GM18502 (cell line): ENCODE measurements at regions not wholly inside any gene's neighbourhood (a gene's known extent, or its start where the extent isn't known, plus 50 kb on each side); places are given as distances from the start of the nearest gene placed in this dataset.
"Not testable (repeated sequence)": the region's sequence is repeated elsewhere in the genome, so short reads cannot be mapped to it uniquely, and the experiment has no call there.

Source experiments
- ATAC-seq: cut with Tn5 transposase; IDR thresholded peaks from one replicate; pipeline ENCODE4 v1.9.1; 2021; ENCODE audit warnings: mild to moderate bottlenecking; ENCODE audit not compliant: unreplicated experiment, poor library complexity

GRCh38 chr7:24039991-24040624, 243.9 kb upstream of the NPY start:
- ATAC-seq: no peak

DNA sequence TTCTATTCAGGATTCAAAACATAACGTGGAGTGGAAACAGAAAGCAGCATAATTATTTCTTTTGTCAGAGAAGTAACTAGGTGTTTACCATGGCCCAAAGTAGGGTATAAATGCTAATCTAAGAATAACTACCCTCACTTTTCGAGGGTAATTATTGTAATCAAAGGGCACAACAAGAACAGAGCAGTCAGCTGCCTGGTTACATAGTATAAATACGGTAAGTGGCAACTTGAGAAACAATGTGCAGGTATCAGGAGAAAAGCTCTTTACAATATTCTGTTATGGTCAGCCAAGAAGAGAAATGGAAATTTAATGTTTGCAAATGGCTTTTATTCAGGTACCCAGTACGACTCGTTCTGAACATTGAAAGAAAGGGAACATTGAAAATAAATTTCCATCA, 242.0 kb upstream of the NPY start:
- ATAC-seq: no peak

DNA sequence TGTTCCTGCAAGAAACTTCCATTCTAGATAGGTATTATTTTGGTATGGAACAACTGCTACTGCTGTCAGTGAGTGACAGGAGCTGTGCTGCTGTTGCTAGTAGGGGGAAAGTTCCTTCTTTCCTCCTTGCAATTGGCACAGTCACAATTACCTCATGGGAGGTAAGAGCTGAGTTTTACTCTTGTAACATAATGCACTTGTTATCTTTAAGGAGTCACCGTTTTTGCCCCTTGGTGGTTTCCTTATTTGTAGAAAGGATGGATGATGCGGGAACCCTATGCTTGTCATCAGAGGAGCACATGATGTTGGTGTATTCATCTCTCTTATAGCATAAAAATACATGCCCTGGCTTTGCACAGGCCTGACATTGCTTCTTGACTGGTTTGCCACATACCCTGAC, 234.7 kb upstream of the NPY start:
- ATAC-seq: no peak

- ATAC-seq: no peak
These were observed 232.9 kb upstream of the NPY start for GRCh38 chr7:24050991-24051560.

DNA sequence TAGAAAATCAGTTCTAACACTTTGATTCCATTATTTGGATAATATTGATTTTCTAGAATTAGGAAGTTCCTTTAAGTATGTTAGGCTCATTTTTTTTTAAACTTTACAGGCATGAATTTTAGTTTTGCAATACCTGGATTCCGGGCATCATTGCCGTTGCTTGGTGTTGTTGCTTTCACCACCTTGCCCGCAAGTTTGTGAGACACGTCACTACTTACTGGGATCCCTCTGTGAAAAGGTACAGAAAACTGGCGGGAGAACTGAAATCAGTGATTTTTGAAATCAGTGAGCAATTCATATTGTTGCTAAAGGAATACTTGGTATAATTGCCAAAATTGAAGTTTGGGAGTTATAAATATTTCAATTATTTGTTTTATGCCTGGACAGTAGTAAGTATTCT, 232.3 kb upstream of the NPY start:
- ATAC-seq: no peak

DNA sequence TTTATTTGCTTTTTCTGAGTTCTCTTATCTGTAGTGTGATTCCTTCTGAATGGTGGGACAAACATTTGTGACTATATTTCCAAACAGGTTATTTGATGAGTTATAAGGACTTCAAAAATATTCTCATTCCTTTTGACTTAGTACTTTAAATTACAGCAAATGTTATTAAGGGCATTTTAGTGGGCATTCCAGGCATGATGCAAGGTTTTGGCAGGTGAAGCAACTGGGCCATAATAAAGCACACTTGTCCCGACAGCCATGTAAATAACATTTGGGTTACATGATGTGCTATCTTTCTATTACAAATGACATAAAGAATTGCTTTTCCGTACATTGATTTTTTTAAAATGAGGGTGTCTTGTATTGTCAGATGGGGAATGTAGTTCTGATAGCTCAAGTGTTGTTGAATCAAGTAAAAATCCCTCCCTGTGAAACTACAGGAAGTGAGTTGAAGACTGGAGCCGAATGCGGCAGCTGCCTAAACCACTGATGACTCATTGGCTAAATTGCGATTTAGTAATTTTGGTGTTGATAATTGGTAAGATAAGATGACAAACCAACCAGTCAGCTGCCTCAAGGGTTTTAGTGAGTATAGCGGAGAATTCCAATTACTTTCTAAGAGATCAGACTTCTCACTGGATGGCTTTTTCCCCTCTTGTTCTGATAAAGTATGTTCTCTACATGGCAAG, 231.3 kb upstream of the NPY start:
- no peak for ATAC-seq

- no peak for ATAC-seq
These were observed 229.8 kb upstream of the NPY start for GRCh38 chr7:24054236-24054635.

- no peak for ATAC-seq
These were observed 226.7 kb upstream of the NPY start for GRCh38 chr7:24057243-24057642.

GRCh38 chr7:24058953-24059352, 225.0 kb upstream of the NPY start:
- ATAC-seq: no peak

- ATAC-seq: no peak
These were observed 224.2 kb upstream of the NPY start for GRCh38 chr7:24059775-24060174.

- ATAC-seq: no peak
These were observed 220.3 kb upstream of the NPY start for GRCh38 chr7:24063721-24064120.

GRCh38 chr7:24069751-24070150, 214.2 kb upstream of the NPY start:
- no peak for ATAC-seq

DNA sequence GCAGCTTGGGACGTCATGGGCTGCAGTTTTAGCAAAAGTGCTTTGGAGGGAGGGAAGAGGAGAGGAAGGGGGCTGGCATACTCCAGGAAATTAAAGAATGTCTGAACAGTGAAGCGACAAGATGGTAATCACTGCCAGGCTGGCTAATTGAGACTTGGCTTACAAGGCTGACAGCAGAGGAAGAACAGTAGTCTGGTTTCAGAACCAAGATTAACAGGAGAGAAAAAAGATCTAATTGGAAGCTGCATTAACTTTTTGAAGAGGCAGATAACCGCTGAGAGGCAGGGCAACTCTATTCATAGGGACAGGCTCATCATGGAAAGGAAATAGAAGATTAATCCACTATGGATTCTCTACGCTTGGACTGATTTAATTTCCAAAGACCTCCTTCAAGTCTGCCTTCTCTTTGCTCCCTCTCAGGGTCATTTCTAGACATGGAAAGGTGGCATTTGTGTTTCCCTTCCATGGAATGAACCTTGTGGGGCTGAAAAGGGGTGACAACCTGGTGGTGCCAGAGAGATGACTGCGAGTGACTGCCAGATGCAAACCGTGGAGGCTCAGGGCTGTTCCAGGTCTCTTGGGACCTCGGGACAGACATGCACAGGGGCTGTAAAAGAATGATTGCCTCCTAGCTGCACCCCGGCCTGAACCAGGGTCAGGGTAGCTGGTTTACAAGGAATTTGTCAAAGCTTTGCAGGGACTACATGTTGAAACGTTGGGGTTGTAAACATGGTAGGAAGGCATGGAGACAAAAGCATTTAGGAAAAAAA, 210.2 kb upstream of the NPY start:
- ATAC-seq: no peak

GRCh38 chr7:24075426-24075810, 208.6 kb upstream of the NPY start:
- no peak for ATAC-seq

GRCh38 chr7:24082826-24083225, 201.2 kb upstream of the NPY start:
- ATAC-seq: no peak

DNA sequence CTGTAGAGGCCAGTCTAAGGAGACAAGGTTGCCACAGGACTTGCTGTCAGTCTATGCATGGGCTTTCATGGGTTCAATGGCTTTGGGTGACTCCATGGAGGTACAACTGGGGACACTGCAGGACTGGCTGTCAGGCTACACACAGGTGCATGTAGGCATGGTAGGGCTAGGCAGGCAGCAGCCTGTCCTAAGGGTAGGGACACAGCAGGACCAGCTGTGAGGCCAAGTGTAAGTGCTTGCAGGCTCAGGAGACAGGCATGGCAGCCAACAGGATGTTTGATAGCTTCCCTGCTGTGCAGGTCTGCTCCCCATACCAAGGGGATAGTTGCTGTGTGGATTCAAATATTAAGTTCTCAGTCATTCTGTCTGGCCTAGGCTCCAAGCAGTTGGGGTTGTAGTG, 181.0 kb upstream of the NPY start:
- ATAC-seq: no peak

GRCh38 chr7:24108906-24109376, 175.0 kb upstream of the NPY start:
- ATAC-seq: peak; percentile 58

DNA sequence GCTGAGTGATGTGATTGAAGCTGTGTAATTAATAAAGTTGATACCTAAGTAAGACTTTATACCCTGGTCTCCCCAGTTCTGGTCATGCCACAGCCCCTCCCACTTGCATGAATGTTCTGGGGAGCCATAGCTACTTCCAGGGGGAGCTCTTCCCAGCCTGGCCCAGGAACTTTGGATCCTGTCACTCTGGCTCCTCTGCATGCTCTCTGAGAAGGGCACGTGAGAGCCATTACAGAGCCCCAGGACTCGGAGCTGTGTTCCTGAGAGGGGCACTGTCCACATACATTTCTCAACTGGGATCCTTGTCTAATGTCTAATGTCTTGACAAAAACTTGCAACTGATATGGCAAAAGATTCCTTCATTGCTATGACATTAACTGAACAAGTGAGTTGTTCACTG, 173.9 kb upstream of the NPY start:
- ATAC-seq: no peak

- ATAC-seq: no peak
These were observed 170.5 kb upstream of the NPY start for GRCh38 chr7:24113506-24113905.

GRCh38 chr7:24115661-24116060, 168.3 kb upstream of the NPY start:
- ATAC-seq: no peak

GRCh38 chr7:24117903-24118499, 166.0 kb upstream of the NPY start:
- ATAC-seq: not testable (repeated sequence)
